RWPE2 (cell line): ENCODE measurements at regions not wholly inside any gene's neighbourhood (a gene's known extent, or its start where the extent isn't known, plus 50 kb on each side); places are given as distances from the start of the nearest gene placed in this dataset.
"Not testable (repeated sequence)": the region's sequence is repeated elsewhere in the genome, so short reads cannot be mapped to it uniquely, and the experiment has no call there.

Experiments used
- ATAC-seq: fragments of 200-7000 bp; cut with Tn5 transposase; 3 replicates; pipeline ENCODE4 v1.9.1; 2021; ENCODE audit warnings: low read depth
- DNase-seq: peaks from one replicate; pipeline ENCODE4 v3.0.0-alpha.2; 2020; ENCODE audit warnings: low spot score
- H3K27ac ChIP-seq: fragments of 450-650 bp; 2 replicates; pipeline ENCODE4 v1.5.1; 2017; ENCODE audit warnings: mild to moderate bottlenecking; ENCODE audit not compliant: poor library complexity, severe bottlenecking
- H3K27me3 ChIP-seq: fragments of 250-450 bp; sonication (Bioruptor Pico); 2 replicates; pipeline ENCODE4 v1.5.1; 2021; ENCODE audit warnings: mild to moderate bottlenecking, moderate library complexity; ENCODE audit not compliant: insufficient read depth, poor library complexity, severe bottlenecking
- H3K36me3 ChIP-seq: fragments of 250-450 bp; sonication (Bioruptor Pico); 2 replicates; pipeline ENCODE4 v1.5.1; 2020; ENCODE audit warnings: low read depth, mild to moderate bottlenecking, moderate library complexity
- H3K4me1 ChIP-seq: fragments of 250-450 bp; sonication (Bioruptor Pico); 2 replicates; pipeline ENCODE4 v1.5.1; 2021; ENCODE audit warnings: mild to moderate bottlenecking, moderate library complexity; ENCODE audit not compliant: insufficient read depth, poor library complexity, severe bottlenecking
- H3K4me3 ChIP-seq: fragments of 250-450 bp; sonication (Bioruptor Pico); 2 replicates; pipeline ENCODE4 v1.5.1; 2021; ENCODE audit warnings: mild to moderate bottlenecking, moderate library complexity; ENCODE audit not compliant: severe bottlenecking
- H3K9me3 ChIP-seq: fragments of 250-450 bp; sonication (Bioruptor Pico); 2 replicates; pipeline ENCODE4 v1.5.1; 2021; ENCODE audit warnings: mild to moderate bottlenecking, moderate library complexity; ENCODE audit not compliant: severe bottlenecking
- CTCF ChIP-seq: fragments of 450-650 bp; IDR thresholded peaks from one replicate; pipeline ENCODE4 v1.5.1; 2017; ENCODE audit warnings: mild to moderate bottlenecking, moderate library complexity; ENCODE audit not compliant: poor library complexity, severe bottlenecking

GRCh38 chr4:158444621-158445020, 77.1 kb upstream of the RXFP1 start:
- Histone ChIP-seq H3K36me3 (no peaks in the 10 kb centered on the region), H3K27me3 (no peaks in the 10 kb centered on the region), H3K4me3 (no peak overlapping the region), H3K9me3 (no peaks in the 10 kb centered on the region), H3K4me1 (peaks cover 24% of the 10 kb centered on the region), H3K27ac (peak overlapping the region; percentile 52)
- DNase-seq (peak; percentile 22), ATAC-seq (peak; percentile 73)
- TF ChIP-seq CTCF = no peak

- no peak for TF ChIP-seq CTCF
- peaks cover 24% of the 10 kb centered on the region for H3K4me1 ChIP-seq
- H3K4me3 ChIP-seq = no peak overlapping the region
- no peaks in the 10 kb centered on the region for H3K36me3 ChIP-seq
- peak overlapping the region; percentile 52 for H3K27ac ChIP-seq
- ATAC-seq (peak; percentile 87), DNase-seq (no peak)
- peaks cover 2% of the 10 kb centered on the region for H3K27me3 ChIP-seq
- H3K9me3 ChIP-seq = no peaks in the 10 kb centered on the region
Observed at GRCh38 chr4:158446106-158446505, 75.6 kb upstream of the RXFP1 start.

- ATAC-seq = no peak
- no peak for DNase-seq
- Histone ChIP-seq H3K9me3 (no peaks in the 10 kb centered on the region), H3K27me3 (peaks cover 2% of the 10 kb centered on the region), H3K36me3 (no peaks in the 10 kb centered on the region), H3K27ac (no peak overlapping the region), H3K4me3 (no peak overlapping the region), H3K4me1 (peaks cover 9% of the 10 kb centered on the region)
- TF ChIP-seq CTCF = no peak
Observed at GRCh38 chr4:158450741-158451140, 70.9 kb upstream of the RXFP1 start.

- H3K9me3 ChIP-seq, ATAC-seq, H3K4me1 ChIP-seq, H3K36me3 ChIP-seq, H3K27me3 ChIP-seq, H3K4me3 ChIP-seq, DNase-seq, H3K27ac ChIP-seq: not testable (repeated sequence)
Observed at GRCh38 chr4:158452116-158452515, 69.6 kb upstream of the RXFP1 start.

- peak; percentile 34 for DNase-seq
- Histone ChIP-seq H3K27ac (peak overlapping the region; percentile 91), H3K36me3 (no peaks in the 10 kb centered on the region), H3K4me3 (no peak overlapping the region), H3K27me3 (no peaks in the 10 kb centered on the region), H3K4me1 (peaks cover 38% of the 10 kb centered on the region), H3K9me3 (no peaks in the 10 kb centered on the region)
- ATAC-seq = peak; percentile 78
- no peak for TF ChIP-seq CTCF
Observed at GRCh38 chr4:158458271-158458895, 63.3 kb upstream of the RXFP1 start.
